Middle frontal gyrus (tissue), 1 donor: ENCODE measurements at regions not wholly inside any gene's neighbourhood (a gene's known extent, or its start where the extent isn't known, plus 50 kb on each side); places are given as distances from the start of the nearest gene placed in this dataset.
"Not testable (repeated sequence)": the region's sequence is repeated elsewhere in the genome, so short reads cannot be mapped to it uniquely, and the experiment has no call there.

Source experiments
- DNase-seq: peaks from one replicate; pipeline ENCODE4 v3.0.0-alpha.2; 2015; ENCODE audit warnings: low spot score; ENCODE audit errors: extremely low spot score

GRCh38 chr21:27561116-27561515, 594.2 kb upstream of the ADAMTS5 start:
- DNase-seq, result no peak

DNA sequence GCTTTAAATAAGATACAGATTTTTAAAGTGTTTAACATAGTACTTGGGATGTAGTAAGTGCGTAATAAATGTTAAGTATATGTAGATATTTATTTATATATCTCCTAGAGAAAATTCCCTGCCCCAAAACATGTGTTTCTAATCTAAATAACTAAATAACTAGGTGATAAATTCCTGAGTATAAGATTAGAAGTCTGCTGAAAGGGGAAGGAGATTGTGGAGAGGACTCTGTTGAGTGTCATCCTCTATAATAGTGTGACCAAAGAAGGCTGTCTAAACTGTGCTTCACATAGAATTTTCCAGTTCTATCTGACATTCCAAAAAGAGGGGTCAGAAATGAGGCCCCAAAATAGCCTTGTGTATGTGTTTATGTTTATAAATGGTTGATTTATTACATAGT, 590.5 kb upstream of the ADAMTS5 start:
- no peak for DNase-seq

GRCh38 chr21:27555996-27556395, 589.1 kb upstream of the ADAMTS5 start:
- no peak for DNase-seq

DNA sequence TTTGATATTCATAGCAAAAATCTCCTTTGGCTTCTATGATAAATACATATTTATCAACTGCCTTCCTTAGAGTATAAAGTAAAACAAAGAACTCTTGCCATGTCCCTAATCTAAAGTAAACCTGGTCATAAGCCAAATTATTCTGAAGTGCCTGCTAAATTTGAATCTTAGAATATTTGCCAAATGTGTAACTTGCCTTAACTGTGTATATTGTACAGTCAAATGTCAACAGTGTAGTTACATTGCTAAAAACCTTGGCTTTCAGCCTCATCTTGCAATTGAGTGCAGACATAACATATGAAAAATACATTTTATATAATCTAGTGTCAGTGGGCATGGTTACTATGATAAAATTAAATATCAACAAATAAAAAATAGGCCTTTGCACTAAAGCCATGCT, 583.4 kb upstream of the ADAMTS5 start:
- no peak for DNase-seq

- DNase-seq, result no peak
Observed at GRCh38 chr21:27548486-27548885, 581.6 kb upstream of the ADAMTS5 start.

DNA sequence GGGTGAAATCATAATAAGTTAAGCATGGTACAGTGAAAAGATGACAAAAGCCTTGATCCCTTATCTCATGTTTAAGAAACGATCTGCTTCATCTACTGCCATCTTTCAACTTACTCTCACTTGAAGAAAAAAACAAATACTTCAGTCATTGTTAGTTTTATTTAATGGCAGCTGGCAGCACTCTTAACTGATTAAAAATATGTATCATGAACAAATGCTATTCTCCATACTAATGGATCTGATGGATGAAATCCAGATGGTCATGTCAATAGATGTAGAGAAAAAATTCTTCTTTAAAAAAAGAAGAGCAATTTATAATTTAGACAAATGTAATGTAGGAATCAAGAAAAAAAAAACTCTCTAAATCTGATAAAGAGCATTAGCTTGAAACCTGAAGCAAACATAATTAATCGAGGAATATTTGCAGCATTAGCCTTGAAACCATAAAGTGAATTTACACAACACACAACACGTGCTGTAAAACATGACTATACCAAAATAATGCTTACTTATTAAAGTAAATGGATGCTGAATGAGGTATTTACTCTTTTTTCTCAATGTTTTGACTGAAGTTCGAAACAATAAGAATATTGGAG, 579.0 kb upstream of the ADAMTS5 start:
- no peak for DNase-seq

DNA sequence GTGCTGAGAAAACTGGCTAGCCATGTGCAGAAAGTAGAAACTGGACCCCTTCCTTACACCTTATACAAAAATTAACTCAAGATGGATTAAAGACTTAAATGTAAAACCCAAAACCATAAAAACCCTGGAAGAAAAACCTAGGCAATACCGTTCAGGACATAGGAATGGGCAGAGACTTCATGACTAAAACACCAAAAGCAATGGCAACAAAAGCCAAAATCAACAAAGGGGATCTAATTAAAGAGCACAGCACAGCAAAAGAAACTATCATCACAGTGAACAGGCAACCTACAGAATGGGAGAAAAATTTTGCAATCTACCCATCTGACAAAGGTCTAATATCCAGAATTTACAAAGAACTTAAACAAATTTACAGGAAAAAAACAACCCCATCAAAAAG, 575.2 kb upstream of the ADAMTS5 start:
- DNase-seq, result not testable (repeated sequence)

GRCh38 chr21:27536319-27536718, 569.4 kb upstream of the ADAMTS5 start:
- no peak for DNase-seq

DNA sequence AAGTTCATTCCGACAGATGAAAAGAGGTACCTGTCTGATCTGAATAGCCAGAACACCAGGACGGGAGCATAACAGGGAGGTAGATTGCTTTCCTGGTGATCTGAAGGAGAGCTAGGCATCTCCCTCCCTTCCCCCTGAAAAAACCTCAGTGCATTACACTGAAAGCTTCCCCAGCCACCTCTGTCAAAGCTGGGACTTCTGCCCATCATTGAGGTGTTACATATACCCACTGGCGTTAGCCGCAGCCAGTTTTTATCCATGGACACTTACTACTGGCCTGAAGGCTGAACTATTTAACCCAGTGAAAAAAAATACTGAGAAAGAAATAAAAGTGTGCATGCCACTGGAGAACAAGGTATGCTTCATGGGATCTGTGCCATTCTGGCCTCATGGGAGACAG, 568.3 kb upstream of the ADAMTS5 start:
- no peak for DNase-seq

GRCh38 chr21:27534206-27534605, 567.3 kb upstream of the ADAMTS5 start:
- no peak for DNase-seq

GRCh38 chr21:27532076-27532475, 565.2 kb upstream of the ADAMTS5 start:
- DNase-seq, result no peak

- no peak for DNase-seq
Observed at GRCh38 chr21:27528697-27529096, 561.8 kb upstream of the ADAMTS5 start.

DNA sequence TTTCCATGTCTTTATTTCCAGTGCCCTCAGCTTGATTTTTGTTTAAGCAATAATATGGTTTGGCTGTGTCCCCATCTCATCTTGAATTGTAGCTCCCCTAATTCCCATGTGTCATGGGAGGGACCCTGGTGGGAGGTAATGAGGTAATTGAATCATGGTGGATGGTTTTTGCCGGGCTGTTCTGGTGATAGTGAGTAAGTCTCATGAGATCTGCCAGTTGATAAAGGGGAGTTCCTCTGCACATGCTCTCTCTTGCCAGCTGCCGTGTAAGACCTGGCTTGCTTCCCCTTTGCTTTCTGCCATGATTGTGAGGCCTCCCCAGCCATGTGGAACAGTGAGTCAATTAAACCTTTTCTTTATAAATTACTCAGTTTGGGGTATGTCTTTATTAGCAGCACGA, 559.6 kb upstream of the ADAMTS5 start:
- DNase-seq, result no peak

DNA sequence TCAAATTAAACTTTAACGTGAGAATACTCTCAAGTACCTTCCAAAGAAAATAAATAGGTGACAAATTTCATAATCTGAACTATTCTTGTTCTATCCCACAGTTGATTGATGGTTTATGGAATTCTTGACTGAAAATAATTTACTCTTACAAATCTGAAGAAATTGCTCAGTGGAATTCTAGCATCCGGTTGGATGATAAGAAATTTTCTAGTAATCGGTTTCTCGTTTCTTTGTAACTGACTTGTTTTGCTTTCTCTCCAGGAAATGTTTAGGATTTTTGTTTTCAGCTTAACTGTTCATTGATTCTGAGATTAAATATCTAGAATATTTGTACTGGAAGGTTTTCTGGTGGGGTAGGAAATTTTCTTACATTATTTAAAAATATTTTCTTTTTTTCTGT, 558.9 kb upstream of the ADAMTS5 start:
- DNase-seq, result no peak

DNA sequence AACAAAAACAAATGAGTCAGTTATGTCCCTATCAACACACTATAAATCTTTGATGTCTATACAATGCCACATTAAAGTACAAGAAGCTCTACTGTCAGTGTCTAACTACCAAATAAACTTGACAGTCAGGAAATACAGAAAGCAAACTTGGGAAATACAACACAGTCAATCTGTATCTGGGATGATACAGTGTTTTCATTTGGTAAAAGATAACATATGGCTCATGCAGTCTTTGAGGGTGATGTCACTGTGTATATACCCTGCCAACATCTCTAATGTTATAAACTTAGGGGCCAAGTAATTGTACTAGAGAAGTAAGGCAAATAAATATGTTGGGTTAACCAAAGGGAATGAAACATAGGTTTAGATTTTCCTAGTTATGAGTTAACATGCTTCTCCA, 552.5 kb upstream of the ADAMTS5 start:
- DNase-seq, result no peak

GRCh38 chr21:27517177-27517576, 550.3 kb upstream of the ADAMTS5 start:
- not testable (repeated sequence) for DNase-seq

DNA sequence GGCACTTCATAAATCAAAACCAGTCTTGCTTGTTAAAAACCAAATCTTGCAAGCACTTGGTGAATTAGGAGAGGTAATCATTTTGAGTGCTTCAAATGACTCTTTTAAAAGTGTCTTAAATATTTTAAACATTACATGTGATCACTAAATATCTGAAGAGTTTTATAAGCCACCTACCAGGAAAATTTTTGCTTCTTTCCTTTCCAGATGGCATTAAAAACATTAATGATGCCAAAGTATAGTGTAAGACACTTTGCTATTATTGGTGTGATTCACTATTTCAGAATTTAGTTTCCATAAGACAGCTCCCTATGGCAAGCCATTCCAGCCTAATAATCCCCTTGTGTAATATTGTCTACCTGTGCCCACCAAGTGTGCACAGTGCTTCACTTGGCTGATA, 548.8 kb upstream of the ADAMTS5 start:
- DNase-seq, result no peak

DNA sequence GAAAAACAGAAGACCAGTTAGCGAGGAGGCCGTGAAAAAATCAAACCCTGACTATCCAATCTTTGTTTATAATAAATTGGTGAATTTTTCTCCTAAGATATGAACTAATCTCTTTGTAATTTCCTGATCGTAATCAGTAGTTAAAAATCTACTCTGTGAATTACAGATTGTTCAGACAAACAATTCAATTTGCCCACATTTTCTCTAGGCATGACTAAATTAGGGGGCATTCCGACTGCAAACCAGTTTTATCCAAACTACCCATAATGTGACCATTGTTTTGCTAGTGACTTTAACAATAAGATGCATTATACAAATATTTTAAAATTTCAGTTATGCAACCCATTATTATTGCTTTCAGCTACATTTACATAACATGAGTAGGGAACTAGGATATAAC, 546.9 kb upstream of the ADAMTS5 start:
- no peak for DNase-seq

DNA sequence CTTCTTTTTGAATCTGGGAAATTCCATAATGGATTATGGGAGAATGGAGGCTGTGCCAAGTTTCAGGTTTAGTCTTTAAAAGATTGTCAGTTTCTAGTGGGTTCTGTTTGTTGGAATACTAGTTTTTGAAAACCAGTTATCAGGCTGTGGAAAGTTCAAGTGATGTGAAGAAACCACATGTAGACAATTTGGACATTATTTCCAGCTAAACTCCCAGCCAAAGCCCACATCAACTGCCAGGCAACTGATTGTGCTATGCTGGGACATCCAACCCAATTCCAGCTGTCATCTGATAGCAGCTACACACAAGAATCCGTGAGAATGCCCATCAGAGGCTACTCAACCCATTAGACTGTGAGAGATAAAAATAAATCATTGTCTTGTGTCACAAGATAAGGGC, 546.1 kb upstream of the ADAMTS5 start:
- DNase-seq, result no peak

- no peak for DNase-seq
Observed at GRCh38 chr21:27511233-27511632, 544.3 kb upstream of the ADAMTS5 start.

GRCh38 chr21:27507695-27508094, 540.8 kb upstream of the ADAMTS5 start:
- no peak for DNase-seq

DNA sequence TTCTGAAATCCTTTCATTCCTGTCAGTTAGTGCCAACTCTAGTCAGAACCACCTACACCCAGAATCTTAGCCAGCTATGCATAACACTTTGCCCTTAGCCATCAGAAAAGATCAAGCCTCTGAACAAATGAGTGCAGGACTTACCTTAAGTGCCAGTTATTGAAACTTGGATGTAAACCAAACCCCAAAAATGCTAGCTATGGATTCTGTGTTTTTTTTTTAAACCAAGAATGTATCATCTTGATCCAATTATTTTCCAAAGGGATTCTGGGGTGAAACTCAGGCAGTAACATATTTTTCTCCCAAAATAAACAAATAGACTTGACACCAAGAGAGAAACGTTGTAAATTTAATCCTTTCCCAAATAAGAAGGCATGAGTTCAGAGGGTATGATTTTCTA, 538.6 kb upstream of the ADAMTS5 start:
- no peak for DNase-seq

- no peak for DNase-seq
Observed at GRCh38 chr21:27502801-27503200, 535.9 kb upstream of the ADAMTS5 start.

- DNase-seq, result no peak
Observed at GRCh38 chr21:27498025-27498424, 531.1 kb upstream of the ADAMTS5 start.
